GM21619 (cell line): ENCODE measurements at regions not wholly inside any gene's neighbourhood (a gene's known extent, or its start where the extent isn't known, plus 50 kb on each side); places are given as distances from the start of the nearest gene placed in this dataset.

Experiments
- ATAC-seq: cut with Tn5 transposase; IDR thresholded peaks from one replicate; pipeline ENCODE4 v1.9.1; 2021; ENCODE audit not compliant: unreplicated experiment

GRCh38 chr16:80427795-80428194, 113.0 kb upstream of the DYNLRB2 start:
- ATAC-seq: no peak

DNA sequence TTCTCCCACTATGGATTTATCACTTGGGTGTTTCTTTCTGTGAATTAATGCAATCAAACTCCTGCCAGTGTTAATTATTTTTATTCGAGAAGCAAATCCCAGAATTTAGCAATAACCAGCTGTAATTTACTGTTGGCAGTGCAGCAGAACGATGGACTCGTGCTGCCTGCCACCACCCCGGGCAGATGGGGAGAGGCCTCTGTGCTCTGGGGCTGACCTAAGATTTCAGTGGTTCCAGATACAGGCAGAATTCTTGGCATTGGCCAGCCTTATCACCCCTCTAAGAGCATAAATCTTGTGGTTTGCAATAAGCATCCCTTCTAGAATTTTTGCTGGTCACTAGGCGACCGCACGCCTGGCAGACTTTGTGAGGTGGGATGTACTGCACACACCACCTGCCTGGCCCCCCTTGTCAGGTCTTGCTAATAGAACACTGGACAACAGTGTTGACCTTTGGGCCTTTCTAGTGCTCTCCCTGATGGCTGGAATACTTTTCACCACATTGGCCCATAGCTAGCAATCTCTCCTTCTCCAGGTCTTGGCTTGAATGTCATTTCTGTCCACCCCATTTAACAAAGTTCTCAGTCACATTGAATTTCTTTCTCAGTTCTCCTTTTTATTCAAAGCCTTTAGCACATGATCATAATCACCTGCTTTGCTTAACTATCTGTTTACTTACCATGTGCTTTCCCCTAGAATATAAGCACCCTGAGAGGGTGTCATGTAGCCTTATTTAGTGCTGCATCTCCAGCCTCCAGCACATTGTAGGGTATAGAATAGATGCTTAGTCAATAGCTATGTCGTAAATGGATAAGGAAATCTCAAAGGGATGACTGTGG, 122.1 kb upstream of the DYNLRB2 start:
- no peak for ATAC-seq

DNA sequence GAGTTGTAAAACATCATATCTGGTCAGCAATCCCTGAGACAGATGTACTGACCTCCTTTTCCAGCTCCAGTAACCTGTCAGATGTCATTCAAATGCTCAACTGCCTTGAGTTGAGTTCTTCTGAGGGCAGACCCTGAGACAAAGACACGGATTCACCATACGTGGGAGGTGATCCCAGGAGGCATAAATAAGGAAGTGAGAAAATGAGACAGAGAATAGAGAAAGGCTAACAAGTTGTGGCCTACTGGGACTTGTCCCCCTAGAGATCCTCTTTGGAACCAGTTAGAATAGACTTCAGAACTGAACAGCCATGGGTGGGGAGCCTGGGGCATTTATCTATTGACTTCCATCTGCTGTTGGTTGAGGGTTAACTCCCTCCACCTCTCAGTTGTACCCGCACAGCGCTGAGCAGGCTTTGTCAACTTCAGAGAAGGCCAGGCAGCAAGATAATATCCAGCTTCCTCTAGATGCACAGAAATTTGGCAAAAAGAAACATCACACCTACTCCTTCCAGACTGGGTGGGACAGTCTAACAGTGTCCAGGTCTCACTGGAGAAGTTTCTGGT, 123.0 kb upstream of the DYNLRB2 start:
- ATAC-seq: no peak

- no peak for ATAC-seq
These were observed 132.8 kb upstream of the DYNLRB2 start for GRCh38 chr16:80408014-80408413.

- no peak for ATAC-seq
These were observed 133.4 kb upstream of the DYNLRB2 start for GRCh38 chr16:80407265-80407987.

DNA sequence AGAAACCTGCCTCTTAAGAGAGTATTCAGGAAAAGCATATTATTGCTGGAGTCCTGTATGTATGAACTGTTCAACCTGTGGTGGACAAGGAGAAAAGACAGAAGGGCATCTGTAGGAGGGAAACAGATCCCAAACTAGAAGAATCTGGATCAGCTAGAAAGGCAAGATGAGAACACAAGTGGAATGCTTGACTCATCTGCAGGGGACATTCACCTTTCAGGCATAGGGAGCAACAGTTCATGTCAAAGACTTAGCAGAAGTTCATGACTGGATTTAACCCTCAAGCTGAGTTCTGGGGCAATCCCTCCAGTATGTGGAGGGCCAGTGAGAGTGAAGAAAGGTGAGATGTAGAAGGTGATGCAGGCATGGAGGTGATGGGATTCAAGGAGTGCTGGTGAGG, 135.9 kb upstream of the DYNLRB2 start:
- ATAC-seq: no peak

- ATAC-seq: no peak
These were observed 136.9 kb upstream of the DYNLRB2 start for GRCh38 chr16:80403894-80404293.

- ATAC-seq: no peak
These were observed 149.8 kb upstream of the DYNLRB2 start for GRCh38 chr16:80390871-80391489.

DNA sequence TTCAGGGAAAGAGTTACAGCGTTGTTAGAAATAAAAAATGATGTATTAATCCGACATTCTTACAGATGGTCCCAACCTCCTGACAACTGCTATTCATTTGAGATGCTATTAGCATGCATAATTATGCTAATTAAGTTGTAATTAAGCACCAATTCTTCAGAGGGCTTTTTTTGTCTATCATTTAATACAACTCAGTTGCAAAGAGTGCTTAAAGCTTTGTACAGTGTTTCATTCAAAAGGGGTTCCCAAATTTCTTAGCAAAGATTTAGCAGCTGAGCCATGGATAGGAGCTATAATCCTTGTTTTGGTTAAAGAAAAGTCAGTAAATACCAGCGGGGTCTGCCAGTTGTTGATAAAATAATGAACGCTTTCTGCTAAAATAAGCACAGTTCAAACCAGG, 150.7 kb upstream of the DYNLRB2 start:
- ATAC-seq: no peak

GRCh38 chr16:80389338-80389737, 151.5 kb upstream of the DYNLRB2 start:
- ATAC-seq: no peak

GRCh38 chr16:80387318-80387921, 153.4 kb upstream of the DYNLRB2 start:
- ATAC-seq: no peak

- ATAC-seq: no peak
These were observed 155.9 kb upstream of the DYNLRB2 start for GRCh38 chr16:80384862-80385261.

GRCh38 chr16:80380514-80380913, 160.3 kb upstream of the DYNLRB2 start:
- no peak for ATAC-seq

GRCh38 chr16:80377096-80377956, 163.5 kb upstream of the DYNLRB2 start:
- no peak for ATAC-seq

GRCh38 chr16:80375973-80376372, 164.8 kb upstream of the DYNLRB2 start:
- no peak for ATAC-seq

GRCh38 chr16:80375513-80375912, 165.3 kb upstream of the DYNLRB2 start:
- ATAC-seq: no peak

DNA sequence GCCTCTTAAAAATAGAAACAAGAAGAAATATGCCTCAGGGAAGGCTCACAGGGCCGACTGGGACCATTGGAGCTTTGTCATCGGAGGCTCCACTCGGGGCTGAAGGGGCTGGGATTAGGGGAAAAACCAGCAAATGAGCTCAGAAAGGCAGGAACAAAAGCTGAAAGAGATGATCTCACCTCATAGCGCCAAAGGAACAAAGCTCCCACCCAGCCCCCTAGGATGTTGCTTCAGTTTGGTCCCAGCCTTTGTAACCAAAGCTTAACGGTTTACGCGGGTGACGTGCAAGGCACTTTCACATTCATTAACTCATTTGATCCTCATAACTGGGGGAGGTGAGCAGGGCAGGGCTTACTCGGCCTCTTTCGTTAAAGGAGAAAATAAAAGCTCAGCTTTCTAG, 168.5 kb upstream of the DYNLRB2 start:
- no peak for ATAC-seq

DNA sequence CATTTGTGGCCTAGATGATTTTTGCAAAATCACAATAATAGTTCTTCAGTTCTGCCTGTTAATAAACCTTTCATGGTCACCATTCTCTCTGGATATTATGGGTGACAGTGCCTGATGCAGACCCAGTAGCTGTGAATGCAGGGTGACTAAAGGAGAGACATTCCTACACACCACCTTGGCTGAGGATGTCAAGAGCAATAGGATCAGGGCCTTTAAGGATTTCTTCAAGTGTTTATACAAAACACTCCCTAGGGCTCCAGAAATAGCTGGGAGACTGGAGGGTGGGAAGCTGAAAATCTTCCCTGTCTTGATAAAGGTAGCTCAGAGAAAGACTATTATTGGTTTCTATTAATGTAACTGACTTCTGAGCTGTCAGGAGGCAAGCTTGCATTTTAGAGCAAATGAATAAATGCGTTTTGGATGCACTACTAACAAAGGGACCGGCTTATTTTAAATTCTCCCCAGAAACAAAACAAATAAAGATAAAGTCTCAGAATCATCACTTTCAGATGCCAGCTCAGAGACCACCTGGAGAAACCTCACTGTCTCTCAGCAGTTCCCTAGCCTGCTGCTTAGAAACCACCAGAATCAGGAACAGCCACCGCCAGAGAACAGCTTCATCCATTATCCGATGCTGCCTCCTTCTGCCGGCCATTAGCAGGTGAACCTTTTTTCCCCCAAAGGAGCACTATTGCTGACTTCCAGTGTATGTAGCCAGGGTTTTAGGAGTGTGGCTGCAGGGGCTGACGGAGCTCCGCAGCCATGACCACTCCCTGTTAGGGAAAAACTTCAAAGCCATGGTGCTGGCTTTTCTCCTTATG, 171.4 kb upstream of the DYNLRB2 start:
- no peak for ATAC-seq

DNA sequence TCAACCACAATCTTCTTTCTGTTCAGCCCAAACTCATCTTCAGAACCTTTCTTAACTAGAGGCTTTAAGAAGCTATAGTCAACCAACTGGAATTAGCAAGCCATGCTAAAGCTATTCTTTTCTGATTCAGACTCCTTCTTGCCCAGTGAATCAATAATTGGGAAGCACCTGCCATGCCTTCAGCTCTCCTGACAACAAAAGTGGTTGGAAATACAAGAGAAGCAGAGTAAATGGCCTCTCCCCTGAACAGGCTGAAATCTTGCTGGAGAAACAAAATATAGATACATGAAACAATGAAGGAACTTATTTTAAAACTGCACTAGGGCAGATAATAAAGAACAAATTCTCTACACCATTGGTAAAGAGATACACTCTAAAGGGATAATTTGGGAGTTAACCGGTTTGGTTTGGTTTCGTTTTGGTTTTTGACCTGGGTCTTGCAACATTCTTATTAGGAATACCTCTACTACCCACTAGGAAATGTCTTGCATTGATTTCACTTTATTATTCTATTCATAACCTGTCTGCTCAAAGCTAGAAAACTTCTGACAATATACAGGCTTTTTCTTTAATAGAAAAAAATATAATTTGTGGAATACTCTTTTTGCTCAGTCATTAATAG, 173.6 kb upstream of the DYNLRB2 start:
- ATAC-seq: no peak
